GM18498 (cell line): ENCODE measurements at regions not wholly inside any gene's neighbourhood (a gene's known extent, or its start where the extent isn't known, plus 50 kb on each side); places are given as distances from the start of the nearest gene placed in this dataset.
"Not testable (repeated sequence)": the region's sequence is repeated elsewhere in the genome, so short reads cannot be mapped to it uniquely, and the experiment has no call there.

Source experiments
- ATAC-seq: cut with Tn5 transposase; IDR thresholded peaks from one replicate; pipeline ENCODE4 v1.9.1; 2021; ENCODE audit warnings: mild to moderate bottlenecking, moderate library complexity; ENCODE audit not compliant: unreplicated experiment

- no peak for ATAC-seq
Observed at GRCh38 chr18:1624612-1625011, 719.9 kb downstream of the ADCYAP1 start.

- no peak for ATAC-seq
Observed at GRCh38 chr18:1627494-1627893, 722.8 kb downstream of the ADCYAP1 start.

GRCh38 chr18:1648712-1649111 lies 744.0 kb downstream of the ADCYAP1 start:
- ATAC-seq, result no peak

- no peak for ATAC-seq
Observed at GRCh38 chr18:1652018-1652417, 747.3 kb downstream of the ADCYAP1 start.

- ATAC-seq, result no peak
Observed at GRCh38 chr18:1653873-1654272, 749.2 kb downstream of the ADCYAP1 start.

- ATAC-seq, result no peak
Observed at GRCh38 chr18:1657876-1658275, 753.2 kb downstream of the ADCYAP1 start.

- ATAC-seq, result no peak
Observed at GRCh38 chr18:1658908-1659566, 754.4 kb downstream of the ADCYAP1 start.

GRCh38 chr18:1663879-1664705 lies 759.4 kb downstream of the ADCYAP1 start:
- peak; percentile 82 for ATAC-seq

- no peak for ATAC-seq
Observed at GRCh38 chr18:1665079-1665478, 760.4 kb downstream of the ADCYAP1 start.

- ATAC-seq, result no peak
Observed at GRCh38 chr18:1668279-1668678, 763.6 kb downstream of the ADCYAP1 start.

GRCh38 chr18:1671710-1672109 lies 767.0 kb downstream of the ADCYAP1 start:
- ATAC-seq, result not testable (repeated sequence)

- ATAC-seq, result no peak
Observed at GRCh38 chr18:1676387-1676786, 771.7 kb downstream of the ADCYAP1 start.

GRCh38 chr18:1680108-1680507 lies 775.4 kb downstream of the ADCYAP1 start:
- no peak for ATAC-seq

- no peak for ATAC-seq
Observed at GRCh38 chr18:1691863-1692262, 787.2 kb downstream of the ADCYAP1 start.

GRCh38 chr18:1708006-1708405 lies 803.3 kb downstream of the ADCYAP1 start:
- ATAC-seq, result no peak

GRCh38 chr18:1710114-1710513 lies 805.4 kb downstream of the ADCYAP1 start:
- no peak for ATAC-seq

- ATAC-seq, result no peak
Observed at GRCh38 chr18:1732143-1732542, 827.5 kb downstream of the ADCYAP1 start.

GRCh38 chr18:1746131-1746530 lies 825.2 kb downstream of the METTL4 start:
- no peak for ATAC-seq

- no peak for ATAC-seq
Observed at GRCh38 chr18:1751249-1751648, 820.1 kb downstream of the METTL4 start.

GRCh38 chr18:1760901-1761300 lies 810.4 kb downstream of the METTL4 start:
- ATAC-seq, result no peak

- ATAC-seq, result no peak
Observed at GRCh38 chr18:1774261-1774660, 797.0 kb downstream of the METTL4 start.

GRCh38 chr18:1777843-1778242 lies 793.5 kb downstream of the METTL4 start:
- ATAC-seq, result no peak
